K562 (cell line): ENCODE measurements at regions not wholly inside any gene's neighbourhood (a gene's known extent, or its start where the extent isn't known, plus 50 kb on each side); places are given as distances from the start of the nearest gene placed in this dataset.

Experiments used
- ATAC-seq: fragments of 200-7000 bp; cut with Tn5 transposase; 3 replicates; pipeline ENCODE4 v1.9.1; 2020; ENCODE audit warnings: moderate library complexity
- BruUV-seq: library from RNA; stranded (reverse); fragments of 400-500 nt; replicated peaks from 2 replicates; lab custom pipeline; 2021; lab: Mats Ljungman, UMichigan
- CTCF ChIA-PET: fragments of 300-600 bp; formaldehyde crosslinking; extraction: SDS; loops from one replicate; lab custom pipeline; 2021; ENCODE audit warnings: low intra/inter-chr PET ratio; lab: Yijun Ruan, JAX
- POLR2A ChIA-PET: fragments of 300-600, 350-650 bp; sonication (Branson Sonifier 250); formaldehyde crosslinking; extraction: SDS; loops from one replicate; lab custom pipeline; 2021; ENCODE audit warnings: antibody characterized with exemption, inconsistent platforms; lab: Yijun Ruan, JAX
- DNase-seq, 4 experiments: peaks; one replicate each; pipeline versions ENCODE4 v3.0.0 to v3.0.0-alpha.2; 2011 to 2018; ENCODE audit warnings: low spot score in 3 of 4, mixed read lengths in 3 of 4; ENCODE audit errors: extremely low read depth in 1 of 4
- FAIRE-seq: peaks from 2 replicates; lab custom pipeline; 2011; peaks lifted over from hg19 to GRCh38; lab: Jason Lieb, UNC
- H2AFZ ChIP-seq: 2 replicates; pipeline ENCODE4 v1.6.0; 2011; ENCODE audit warnings: low read depth, low read length, control low read depth, inconsistent platforms
- H3K27ac ChIP-seq: fragments of 200-600 bp; 3 replicates; pipeline ENCODE4 v1.8.0; 2011; ENCODE audit warnings: low read depth, mild to moderate bottlenecking, control low read depth, inconsistent platforms, low read length, moderate library complexity, mixed read lengths; ENCODE audit errors: extremely low read depth
- H3K27me3 ChIP-seq, 2 experiments: fragments of 300-600 bp in 1 of 2; 2 replicates in 1 of 2; 3 replicates in 1 of 2; pipeline versions ENCODE4 v1.6.0 to v1.8.0; 2011; ENCODE audit warnings: inconsistent platforms in 2 of 2, low read length in 2 of 2, mild to moderate bottlenecking in 1 of 2, mixed read lengths in 1 of 2, moderate library complexity in 1 of 2; ENCODE audit not compliant: control insufficient read depth in 2 of 2, insufficient read depth in 2 of 2
- H3K36me3 ChIP-seq: fragments of 300-600 bp; 3 replicates; pipeline ENCODE4 v1.8.0; 2011; ENCODE audit warnings: mild to moderate bottlenecking, low read length, inconsistent platforms; ENCODE audit not compliant: control insufficient read depth, insufficient read depth
- H3K4me1 ChIP-seq, 2 experiments: fragments of 200-600 bp in 1 of 2; replicated peaks in 1 of 2; 2 replicates in 1 of 2; 3 replicates in 1 of 2; pipeline versions ENCODE4 v1.5.1 to v1.8.0; 2011; ENCODE audit warnings: inconsistent platforms in 2 of 2, low read length in 2 of 2, mild to moderate bottlenecking in 1 of 2, mixed read lengths in 1 of 2, moderate library complexity in 1 of 2; ENCODE audit not compliant: control insufficient read depth in 2 of 2, insufficient read depth in 2 of 2
- H3K4me2 ChIP-seq: 2 replicates; pipeline ENCODE4 v1.6.1; 2011; ENCODE audit warnings: low read length, control low read depth, inconsistent platforms, mixed read lengths; ENCODE audit not compliant: insufficient read depth
- H3K4me3 ChIP-seq: fragments of 200-600 bp; sonication (generic), shearing (Covaris generic); 2 replicates; pipeline ENCODE4 v1.5.1; 2016; ENCODE audit warnings: control low read depth, inconsistent platforms
- H3K79me2 ChIP-seq: fragments of 200-600 bp; 3 replicates; pipeline ENCODE4 v1.8.0; 2011; ENCODE audit warnings: low read length, inconsistent platforms; ENCODE audit not compliant: control insufficient read depth, insufficient read depth
- H3K9ac ChIP-seq, 2 experiments: 2 replicates each; pipeline versions ENCODE4 v1.6.0 to v1.6.1; 2011; ENCODE audit warnings: low read depth in 2 of 2, low read length in 2 of 2, control low read depth in 1 of 2, inconsistent platforms in 1 of 2, mild to moderate bottlenecking in 1 of 2, mixed read lengths in 1 of 2; ENCODE audit not compliant: insufficient read depth in 1 of 2
- H3K9me1 ChIP-seq: one replicate; pipeline ENCODE4 v1.6.0; 2011; ENCODE audit warnings: inconsistent platforms, mild to moderate bottlenecking, low read length, moderate library complexity; ENCODE audit not compliant: control insufficient read depth, insufficient read depth
- H3K9me3 ChIP-seq: replicated peaks from 2 replicates; pipeline ENCODE4 v1.5.1; 2011; ENCODE audit warnings: low read depth, low read length, inconsistent platforms; ENCODE audit not compliant: control insufficient read depth, insufficient read depth
- H4K20me1 ChIP-seq: replicated peaks from 2 replicates; pipeline ENCODE4 v1.6.1; 2011; ENCODE audit warnings: low read length, inconsistent platforms, mixed read lengths; ENCODE audit not compliant: control insufficient read depth, insufficient read depth
- ADNP ChIP-seq: fragments of 200-800 bp; sonication (Bioruptor generic); IDR thresholded peaks from 2 replicates; pipeline ENCODE4 v1.6.1; 2016; ENCODE audit warnings: missing genetic modification characterization, missing compliant biosample characterization
- BRD9 ChIP-seq: fragments of 450-650 bp; IDR thresholded peaks from 2 replicates; pipeline ENCODE4 v1.6.1; 2018; ENCODE audit warnings: low read depth; ENCODE audit not compliant: partially characterized antibody
- CREM ChIP-seq: IDR thresholded peaks from 2 replicates; pipeline ENCODE4 v1.6.1; 2014; ENCODE audit warnings: antibody characterized with exemption, low read depth
- DLX4 ChIP-seq: fragments of 250-450 bp; sonication (Bioruptor Pico); IDR thresholded peaks from 2 replicates; pipeline ENCODE4 v1.6.1; 2021; ENCODE audit warnings: mild to moderate bottlenecking
- ETV1 ChIP-seq: fragments of 450-650 bp; conservative IDR thresholded peaks from 2 replicates; pipeline ENCODE4 v1.6.1; 2016; ENCODE audit warnings: missing genetic modification characterization, control low read depth, low read depth, missing compliant biosample characterization
- NELFE ChIP-seq: IDR thresholded peaks from 2 replicates; pipeline ENCODE4 v1.6.1; 2011; ENCODE audit warnings: mild to moderate bottlenecking; ENCODE audit not compliant: insufficient read depth, insufficient read length
- PKNOX1 ChIP-seq: fragments of 450-650 bp; IDR thresholded peaks from 2 replicates; pipeline ENCODE4 v1.6.1; 2016
- POLR2AphosphoS2 ChIP-seq: IDR thresholded peaks from 2 replicates; pipeline ENCODE4 v1.6.1; 2012; ENCODE audit warnings: low read length, improper control_type of control experiment
- POLR2G ChIP-seq: fragments of 200-400 bp; formaldehyde crosslinking; IDR thresholded peaks from 2 replicates; pipeline ENCODE4 v1.6.1; 2017; ENCODE audit warnings: low read depth, mild to moderate bottlenecking, antibody characterized with exemption, low read length, moderate library complexity
- PTBP1 ChIP-seq: fragments of 200-400 bp; formaldehyde crosslinking; IDR thresholded peaks from 2 replicates; pipeline ENCODE4 v1.6.1; 2017; ENCODE audit warnings: low read depth, low read length
- RBM39 ChIP-seq: fragments of 200-400 bp; formaldehyde crosslinking; optimal IDR thresholded peaks from 2 replicates; pipeline ENCODE3; 2018; ENCODE audit warnings: low read depth, low read length
- SIN3A ChIP-seq, 2 experiments: fragments of 150-350 bp in 1 of 2; IDR thresholded peaks; 2 replicates each; pipeline ENCODE4 v1.6.1; 2011 to 2016; ENCODE audit warnings: borderline replicate concordance in 2 of 2, low read depth in 2 of 2, low read length in 2 of 2, mild to moderate bottlenecking in 2 of 2, moderate library complexity in 2 of 2; ENCODE audit not compliant: control insufficient read depth in 1 of 2
- TRIM24 ChIP-seq, 2 experiments: fragments of 450-650 bp; IDR thresholded peaks; 2 replicates each; pipeline ENCODE4 v1.6.1; 2016
- ZNF232 ChIP-seq: sonication (generic); formaldehyde crosslinking; IDR thresholded peaks from 2 replicates; pipeline ENCODE4 v1.8.0; 2022; ENCODE audit warnings: mild to moderate bottlenecking, missing genetic modification reagents
- ZNF695 ChIP-seq: fragments of 450-650 bp; formaldehyde crosslinking; IDR thresholded peaks from 2 replicates; pipeline ENCODE4 v1.4.0; 2020; ENCODE audit warnings: mild to moderate bottlenecking, moderate library complexity
- WGBS: fragments of 100-300 bp; shearing (Covaris generic); methylation state at CpG from one replicate; pipeline ENCODE4 v1.1.6; 2016; ENCODE audit warnings: low coverage, mixed read lengths; ENCODE audit not compliant: insufficient coverage; ENCODE audit errors: missing lambda C conversion rate; 5-methylcytosine and 5-hydroxymethylcytosine counted together
- in situ Hi-C: fragments of 300-500 bp; cut with MboI; formaldehyde crosslinking; loops from 4 replicates; pipeline ENCODE4 v1.15.0; 2018; ENCODE audit warnings: inconsistent platforms, mixed read lengths
- intact Hi-C: fragments of 100-400 bp; cut with micrococcal nuclease; formaldehyde crosslinking; loops from 2 replicates; pipeline ENCODE4 v1.14.2; 2022

GRCh38 chr4:63505714-63506460 lies 903.4 kb downstream of the TECRL start:
- intact Hi-C loops (no loop called here), in situ Hi-C loops (no loop called here)
- DNase-seq (no peak), FAIRE-seq (no peak), ATAC-seq (no peak)
- ChIA-PET CTCF (no interaction called here), POLR2A (no interaction called here)
- Histone ChIP-seq H3K9me1 (no peaks in the 10 kb centered on the region), H3K27ac (no peak overlapping the region), H3K9me3 (no peaks in the 10 kb centered on the region), H4K20me1 (no peaks in the 10 kb centered on the region), H3K4me1 (no peaks in the 10 kb centered on the region), H3K4me3 (no peak overlapping the region), H3K79me2 (no peaks in the 10 kb centered on the region), H3K4me2 (no peak overlapping the region), H3K36me3 (no peaks in the 10 kb centered on the region), H3K9ac (no peak overlapping the region), H3K27me3 (no peaks in the 10 kb centered on the region), H2AFZ (no peak overlapping the region)
- WGBS = 0% methylated on average over 2 of the region's 2 CpGs
- BruUV-seq = no TSS peak
- TF ChIP-seq PTBP1 (no peak), TRIM24 (IDR thresholded peaks at IDR 0.05) (no peak)

- Histone ChIP-seq H3K36me3 (no peaks in the 10 kb centered on the region), H3K4me1 (no peaks in the 10 kb centered on the region), H3K27ac (no peak overlapping the region), H3K27me3 (no peaks in the 10 kb centered on the region), H2AFZ (no peak overlapping the region), H3K9me3 (no peaks in the 10 kb centered on the region; the same call in 1 of the 2 replicates), H3K79me2 (no peaks in the 10 kb centered on the region), H4K20me1 (no peaks in the 10 kb centered on the region), H3K9me1 (no peaks in the 10 kb centered on the region), H3K4me2 (no peak overlapping the region)
- DNase-seq = no peak
- in situ Hi-C loops = no loop called here
- intact Hi-C loops = no loop called here
- FAIRE-seq = no peak
- TF ChIP-seq RBM39 (no peak), BRD9 (no peak), ETV1 (tag) (no peak), POLR2G (no peak), CREM (no peak), SIN3A (IDR thresholded peaks at IDR 0.05; ENCODE audit: borderline replicate concordance in 2 of 2, control insufficient read depth in 1 of 2, low read depth in 2 of 2, low read length in 2 of 2) (no peak), DLX4 (CRISPR knock-in tag) (no peak), ZNF695 (CRISPR knock-in tag) (no peak), PKNOX1 (no peak), ADNP (tag) (no peak), NELFE (no peak), POLR2AphosphoS2 (no peak), ZNF232 (CRISPR knock-in tag) (no peak)
- TF ChIP-seq, all 486 proteins: peak for 0
- POLR2A ChIA-PET = no interaction called here
- Histone ChIP-seq H3K9ac (no peak overlapping the region), H3K4me3 (no peak overlapping the region)
- no peak for ATAC-seq
- BruUV-seq = no TSS peak
- CTCF ChIA-PET = no interaction called here
Observed at GRCh38 chr4:63493265-63493664, 916.0 kb downstream of the TECRL start.
